AG04449 (cell line): ENCODE measurements at regions not wholly inside any gene's neighbourhood (a gene's known extent, or its start where the extent isn't known, plus 50 kb on each side); places are given as distances from the start of the nearest gene placed in this dataset.

Experiments used
- CTCF ChIA-PET: fragments of 350-600 bp; formaldehyde crosslinking; extraction: SDS; loops from one replicate; lab custom pipeline; 2021; ENCODE audit warnings: antibody characterized with exemption; lab: Yijun Ruan, JAX
- POLR2A ChIA-PET: fragments of 400-600, 350-600 bp; formaldehyde crosslinking; extraction: SDS; loops from one replicate; lab custom pipeline; 2020; ENCODE audit warnings: antibody characterized with exemption, inconsistent platforms; lab: Yijun Ruan, JAX
- DNase-seq: peaks from one replicate; pipeline ENCODE4 v3.0.0-alpha.2; 2010; ENCODE audit warnings: low read depth, low spot score
- H3K4me3 ChIP-seq: 2 replicates; pipeline ENCODE4 v1.5.1; 2011; ENCODE audit warnings: low read depth, mild to moderate bottlenecking, control low read depth, low read length
- CTCF ChIP-seq: IDR thresholded peaks from one replicate; pipeline ENCODE4 v1.5.1; 2011; ENCODE audit warnings: mild to moderate bottlenecking, moderate library complexity, low read length, control low read depth, inconsistent platforms; ENCODE audit not compliant: insufficient read depth; ENCODE audit errors: missing control alignments

- DNase-seq: no peak
- TF ChIP-seq CTCF: no peak
- ChIA-PET CTCF (no interaction called here), POLR2A (no interaction called here)
- H3K4me3 ChIP-seq: no peak overlapping the region
These were observed 144.6 kb downstream of the DNAJB6 start for GRCh38 chr7:157481389-157481788.

GRCh38 chr7:157482025-157482424 is 145.2 kb downstream of the DNAJB6 start:
- ChIA-PET POLR2A (no interaction called here), CTCF (no interaction called here)
- TF ChIP-seq CTCF: no peak

GRCh38 chr7:157482517-157483087 is 145.8 kb downstream of the DNAJB6 start:
- no peak overlapping the region for H3K4me3 ChIP-seq
- CTCF ChIA-PET: no interaction called here
- POLR2A ChIA-PET: no interaction called here
- no peak for DNase-seq
- TF ChIP-seq CTCF: no peak

More at GRCh38 chr7:157482025-157482424, 145.2 kb downstream of the DNAJB6 start:
- no peak overlapping the region for H3K4me3 ChIP-seq
- no peak for DNase-seq

GRCh38 chr7:157483515-157483914 is 146.7 kb downstream of the DNAJB6 start:
- DNase-seq: no peak
- TF ChIP-seq CTCF: no peak
- no peak overlapping the region for H3K4me3 ChIP-seq
- ChIA-PET POLR2A (no interaction called here), CTCF (no interaction called here)

GRCh38 chr7:157483971-157484410 is 147.2 kb downstream of the DNAJB6 start:
- no peak overlapping the region for H3K4me3 ChIP-seq
- TF ChIP-seq CTCF: no peak
- CTCF ChIA-PET: no interaction called here
- no peak for DNase-seq
- POLR2A ChIA-PET: no interaction called here

GRCh38 chr7:157484411-157485081 is 147.7 kb downstream of the DNAJB6 start:
- no peak for TF ChIP-seq CTCF
- H3K4me3 ChIP-seq: no peak overlapping the region
- DNase-seq: no peak
- ChIA-PET POLR2A (no interaction called here), CTCF (no interaction called here)
